GM10248 (cell line): ENCODE measurements at regions not wholly inside any gene's neighbourhood (a gene's known extent, or its start where the extent isn't known, plus 50 kb on each side); places are given as distances from the start of the nearest gene placed in this dataset.

Source experiments
- CTCF ChIA-PET: fragments of 300-600 bp; sonication (Branson Sonifier 250); formaldehyde crosslinking; extraction: SDS; loops from one replicate; lab custom pipeline; 2021; ENCODE audit warnings: antibody characterized with exemption; lab: Yijun Ruan, JAX
- POLR2A ChIA-PET: fragments of 350-650 bp; sonication (Branson Sonifier 250); formaldehyde crosslinking; extraction: SDS; loops from one replicate; lab custom pipeline; 2020; ENCODE audit warnings: antibody characterized with exemption; lab: Yijun Ruan, JAX
- DNase-seq: peaks from one replicate; pipeline ENCODE4 v3.0.0; 2012; ENCODE audit errors: extremely low spot score
- CTCF ChIP-seq: IDR thresholded peaks from 2 replicates; pipeline ENCODE4 v1.5.1; 2012; ENCODE audit warnings: mild to moderate bottlenecking, low read depth; ENCODE audit errors: extremely low read depth, missing control alignments, control extremely low read depth

DNA sequence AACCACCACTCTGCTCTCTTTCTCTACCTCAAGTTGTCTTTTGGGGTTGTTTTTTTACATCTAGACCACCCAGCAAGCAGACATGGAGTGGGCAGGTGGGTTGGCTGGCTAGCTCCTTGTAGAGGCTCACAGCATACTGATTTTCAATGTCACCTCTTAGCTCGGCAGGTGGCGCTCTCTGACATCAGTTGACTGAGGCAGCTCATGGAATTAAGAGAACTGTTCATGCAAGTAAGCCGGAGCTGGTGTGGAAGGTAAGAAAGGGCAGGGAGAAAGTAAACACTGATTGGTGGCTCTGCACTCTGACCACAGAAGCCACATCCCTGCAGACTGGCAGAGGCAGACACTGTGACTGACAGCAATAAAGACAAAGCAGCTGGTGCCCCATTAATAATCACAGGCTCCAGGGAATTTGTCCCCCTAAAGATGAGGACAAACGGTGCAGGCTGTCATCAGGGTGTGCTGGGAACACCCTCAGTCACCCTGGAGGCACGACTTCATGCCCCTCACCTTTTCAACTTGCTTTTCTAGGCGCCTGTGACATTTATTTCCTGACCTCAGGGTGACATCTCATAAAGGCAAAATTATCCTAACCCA, 226.8 kb downstream of the LMX1A start:
- CTCF ChIA-PET = interaction anchor here (0.8 to 3.3 kb wide), 15 partner anchors 8 to 472 kb away, joined by 3 to 31 read pairs (median 5); no protein-coding TSS in a partner anchor
- peak; percentile 61 for TF ChIP-seq CTCF
- POLR2A ChIA-PET = no interaction called here
- peak; percentile 44 for DNase-seq

DNA sequence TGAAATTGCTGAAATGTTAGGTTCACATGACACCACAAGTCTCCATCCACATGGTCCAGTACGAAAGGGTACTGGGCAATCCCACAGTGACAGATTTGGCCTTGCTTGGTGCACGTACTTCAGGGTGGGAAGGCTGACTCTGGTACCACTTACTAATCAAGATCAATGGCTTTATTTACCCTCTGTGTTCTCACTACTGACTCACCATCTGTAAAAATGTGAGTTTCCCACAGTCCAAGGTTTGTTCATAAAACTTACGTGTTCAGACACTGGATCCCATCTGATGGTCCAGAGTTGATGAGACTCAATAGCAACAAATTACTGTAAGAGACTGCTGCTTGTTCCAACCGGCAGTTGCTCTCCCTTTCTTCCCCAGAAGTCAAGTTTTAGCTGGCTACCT, 231.7 kb downstream of the LMX1A start:
- ChIA-PET POLR2A (no interaction called here), CTCF (interaction anchor here (1.1 kb wide), 1 partner anchor 10 kb away, joined by 3 read pairs; no protein-coding TSS in a partner anchor)
- no peak for DNase-seq
- no peak for TF ChIP-seq CTCF

- DNase-seq = no peak
- no peak for TF ChIP-seq CTCF
- ChIA-PET CTCF (interaction anchor here (1.1 to 2.7 kb wide), 2 partner anchors 10 to 19 kb away, joined by 3 to 22 read pairs; no protein-coding TSS in a partner anchor), POLR2A (no interaction called here)
Measured at GRCh38 chr1:165119086-165119485, 237.4 kb downstream of the LMX1A start.

DNA sequence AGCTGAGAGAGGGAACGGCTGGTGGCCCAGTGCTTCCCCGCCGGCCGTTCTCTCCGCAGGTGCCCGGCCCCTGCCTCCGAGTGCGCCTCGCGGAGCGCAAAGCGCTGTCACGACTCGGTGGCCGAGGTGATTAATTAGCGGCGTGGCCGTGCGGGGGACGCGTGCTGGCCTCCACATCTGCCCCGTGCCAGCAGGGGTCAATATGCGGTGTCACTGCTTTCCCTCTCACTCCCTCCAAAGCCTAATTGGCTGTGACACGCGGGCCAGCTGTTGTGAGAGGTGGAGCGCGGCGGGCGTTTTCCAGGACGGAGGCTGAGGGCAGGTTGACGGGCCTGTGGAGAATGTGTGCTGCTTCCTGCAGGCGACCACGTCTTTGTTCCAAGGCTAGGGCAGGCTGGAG, 239.0 kb downstream of the LMX1A start:
- no peak for TF ChIP-seq CTCF
- ChIA-PET CTCF (interaction anchor here (0.9 kb wide), 1 partner anchor 16 kb away, joined by 3 read pairs; no protein-coding TSS in a partner anchor), POLR2A (no interaction called here)
- no peak for DNase-seq

DNA sequence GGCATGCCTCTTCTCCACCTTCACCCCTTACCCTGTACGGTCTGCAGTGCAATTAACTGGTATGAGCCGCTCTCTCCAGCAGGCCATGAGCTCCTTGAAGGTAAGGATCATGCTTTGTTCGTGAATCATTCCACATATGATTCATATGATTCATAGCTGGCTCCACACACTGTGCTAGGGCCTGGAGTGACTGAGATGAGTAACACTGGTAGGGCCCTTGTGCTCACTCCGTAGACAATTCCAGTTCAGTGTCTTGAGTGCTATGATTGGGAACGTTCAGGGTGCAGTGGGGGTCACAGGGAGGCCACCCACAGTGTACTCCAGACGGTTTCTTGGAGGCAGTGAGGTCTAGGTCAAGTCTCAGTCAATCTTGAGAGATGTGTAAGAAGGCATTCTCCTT, 239.8 kb downstream of the LMX1A start:
- DNase-seq = no peak
- no peak for TF ChIP-seq CTCF
- CTCF ChIA-PET = interaction anchor here (0.9 kb wide), 1 partner anchor 15 kb away, joined by 3 read pairs; no protein-coding TSS in a partner anchor
- POLR2A ChIA-PET = no interaction called here

- ChIA-PET POLR2A (no interaction called here), CTCF (no interaction called here)
- DNase-seq = no peak
- TF ChIP-seq CTCF = no peak
Measured at GRCh38 chr1:165116171-165116570, 240.3 kb downstream of the LMX1A start.
